ENCODE measurements at regions not wholly inside any gene's neighbourhood (a gene's known extent, or its start where the extent isn't known, plus 50 kb on each side); places are given as distances from the start of the nearest gene placed in this dataset.

GRCh38 chr3:7897655-7898054, 604.0 kb upstream of the LMCD1 start:
- TF ChIP-seq CTCF (IDR thresholded peaks at IDR 0.05; ENCODE audit: insufficient read depth, low read length) (no peak), SPI1 (IDR thresholded peaks at IDR 0.05; ENCODE audit: borderline replicate concordance, low read depth) (no peak), POLR2AphosphoS5 (IDR thresholded peaks at IDR 0.05; ENCODE audit: low read depth) (no peak), REST (IDR thresholded peaks at IDR 0.05; ENCODE audit: insufficient replicate concordance, low read depth) (no peak), GABPA (IDR thresholded peaks at IDR 0.05; ENCODE audit: low read depth) (no peak)
- DNase-seq (ENCODE audit: low read depth in 1 of 2, low spot score in 1 of 2), result no peak
- no peak overlapping the region for H3K27ac ChIP-seq (replicated peaks)
- H3K4me3 ChIP-seq (replicated peaks; ENCODE audit: insufficient read depth, low read length), result no peak overlapping the region
- H3K27me3 ChIP-seq (ENCODE audit: insufficient read depth, poor library complexity, severe bottlenecking), result no peaks in the 10 kb centered on the region

- TF ChIP-seq SPI1 (IDR thresholded peaks at IDR 0.05; ENCODE audit: borderline replicate concordance, low read depth), result no peak
- TF ChIP-seq POLR2AphosphoS5 (IDR thresholded peaks at IDR 0.05; ENCODE audit: low read depth), result no peak
- no peak for TF ChIP-seq GABPA (IDR thresholded peaks at IDR 0.05; ENCODE audit: low read depth)
- no peak for TF ChIP-seq CTCF (IDR thresholded peaks at IDR 0.05; ENCODE audit: insufficient read depth, low read length)
- Histone ChIP-seq H3K27me3 (ENCODE audit: insufficient read depth, poor library complexity, severe bottlenecking) (no peaks in the 10 kb centered on the region), H3K27ac (replicated peaks) (no peak overlapping the region), H3K4me3 (replicated peaks; ENCODE audit: insufficient read depth, low read length) (no peak overlapping the region)
- no peak for DNase-seq (ENCODE audit: low read depth in 1 of 2, low spot score in 1 of 2)
Observed at GRCh38 chr3:7913283-7913682, 588.3 kb upstream of the LMCD1 start.

GRCh38 chr3:7915356-7915755, 586.3 kb upstream of the LMCD1 start:
- Histone ChIP-seq H3K4me3 (replicated peaks; ENCODE audit: insufficient read depth, low read length) (no peak overlapping the region), H3K27me3 (ENCODE audit: insufficient read depth, poor library complexity, severe bottlenecking) (no peaks in the 10 kb centered on the region), H3K27ac (replicated peaks) (no peak overlapping the region)
- no peak for DNase-seq (ENCODE audit: low read depth in 1 of 2, low spot score in 1 of 2)
- TF ChIP-seq GABPA (IDR thresholded peaks at IDR 0.05; ENCODE audit: low read depth) (no peak), CTCF (IDR thresholded peaks at IDR 0.05; ENCODE audit: insufficient read depth, low read length) (no peak), REST (IDR thresholded peaks at IDR 0.05; ENCODE audit: insufficient replicate concordance, low read depth) (no peak), POLR2AphosphoS5 (IDR thresholded peaks at IDR 0.05; ENCODE audit: low read depth) (no peak)

- TF ChIP-seq GABPA (IDR thresholded peaks at IDR 0.05; ENCODE audit: low read depth) (no peak), REST (IDR thresholded peaks at IDR 0.05; ENCODE audit: insufficient replicate concordance, low read depth) (no peak), CTCF (IDR thresholded peaks at IDR 0.05; ENCODE audit: insufficient read depth, low read length) (no peak), SPI1 (IDR thresholded peaks at IDR 0.05; ENCODE audit: borderline replicate concordance, low read depth) (no peak)
- no peak for DNase-seq (ENCODE audit: low read depth in 1 of 2, low spot score in 1 of 2)
- Histone ChIP-seq H3K4me3 (replicated peaks; ENCODE audit: insufficient read depth, low read length) (no peak overlapping the region), H3K27ac (replicated peaks) (no peak overlapping the region), H3K27me3 (ENCODE audit: insufficient read depth, poor library complexity, severe bottlenecking) (no peaks in the 10 kb centered on the region)
Observed at GRCh38 chr3:7917443-7918151, 584.0 kb upstream of the LMCD1 start.

Data from HL-60 (cell line).